ENCODE measurements at regions not wholly inside any gene's neighbourhood (a gene's known extent, or its start where the extent isn't known, plus 50 kb on each side); places are given as distances from the start of the nearest gene placed in this dataset.

- H3K27me3 ChIP-seq (ENCODE audit: control insufficient read depth in 1 of 2, insufficient read depth in 2 of 2, low read length in 2 of 2) = no peaks in the 10 kb centered on the region
- H3K9me3 ChIP-seq (ENCODE audit: low read length) = no peaks in the 10 kb centered on the region
- FAIRE-seq = no peak
- ChIA-PET POLR2A (no interaction called here), CTCF (ENCODE audit: low intra/inter-chr PET ratio, low total read pairs) (no interaction called here)
- 35% methylated on average over 6 of the region's 6 CpGs for WGBS (ENCODE audit: low lambda C conversion rate)
- no peaks in the 10 kb centered on the region for H3K79me2 ChIP-seq (ENCODE audit: insufficient read depth, low read length)
- TF ChIP-seq HNRNPK (IDR thresholded peaks at IDR 0.05; ENCODE audit: low read depth, low read length, poor library complexity, severe bottlenecking) = no peak
- TF ChIP-seq ZNF33A (CRISPR knock-in tag; IDR thresholded peaks at IDR 0.05; ENCODE audit: borderline replicate concordance) = no peak
- no peak for TF ChIP-seq DR1 (CRISPR knock-in tag; IDR thresholded peaks at IDR 0.05)
- no peak for TF ChIP-seq CTCF (CRISPR knock-in tag; IDR thresholded peaks at IDR 0.05)
- no peak for TF ChIP-seq DDIT3 (CRISPR knock-in tag; IDR thresholded peaks at IDR 0.05)
- no peak for TF ChIP-seq HNRNPL (IDR thresholded peaks at IDR 0.05; ENCODE audit: low read depth, low read length)
- TF ChIP-seq ZFP41 (CRISPR knock-in tag; IDR thresholded peaks at IDR 0.05; ENCODE audit: borderline replicate concordance) = no peak
- TF ChIP-seq ZBTB42 (CRISPR knock-in tag; IDR thresholded peaks at IDR 0.05) = no peak
- TF ChIP-seq NR3C1 (CRISPR knock-in tag; IDR thresholded peaks at IDR 0.05) = no peak
- no peak for TF ChIP-seq ZNF616 (CRISPR knock-in tag; IDR thresholded peaks at IDR 0.05; ENCODE audit: low read depth)
- no peak for TF ChIP-seq PLSCR1 (CRISPR knock-in tag; IDR thresholded peaks at IDR 0.05; ENCODE audit: borderline replicate concordance)
- TF ChIP-seq BHLHE40 (IDR thresholded peaks at IDR 0.05; ENCODE audit: low read length) = no peak
- TF ChIP-seq ZNF883 (CRISPR knock-in tag; IDR thresholded peaks at IDR 0.05; ENCODE audit: not compliant biosample characterization) = no peak
- intact Hi-C loops (cut with micrococcal nuclease; ENCODE audit: unreplicated experiment) (no loop called here), in situ Hi-C loops (cut with HindIII; ENCODE audit: extremely low pct_ligation_motif_present, low pct_unique_long_range_greater_than_20kb) (no loop called here)
- no peaks in the 10 kb centered on the region for H4K20me1 ChIP-seq (ENCODE audit: insufficient read depth, low read length)
- H3K4me2 ChIP-seq (ENCODE audit: low read depth, low read length) = no peak overlapping the region
- no peak overlapping the region for H3K4me3 ChIP-seq (replicated peaks in 1 of 3; ENCODE audit: insufficient read depth in 1 of 3, low read depth in 2 of 3, low read length in 3 of 3)
- no peaks in the 10 kb centered on the region for H3K36me3 ChIP-seq (replicated peaks in 1 of 2; ENCODE audit: control insufficient read depth in 1 of 2, insufficient read depth in 2 of 2, low read length in 2 of 2)
- H2AFZ ChIP-seq (ENCODE audit: low read length) = no peak overlapping the region
- H3K9ac ChIP-seq (ENCODE audit: insufficient read depth, low read depth, low read length) = no peak overlapping the region
- no peak for DNase-seq (ENCODE audit: low spot score)
- BruUV-seq (replicated peaks) = no TSS peak
- H3K4me1 ChIP-seq (ENCODE audit: insufficient read depth, low read length) = no peaks in the 10 kb centered on the region
- H3K27ac ChIP-seq (ENCODE audit: extremely low read length, insufficient read depth, low read length) = no peak overlapping the region
- ATAC-seq = no peak
These were observed 52.8 kb upstream of the LYPLAL1 start for GRCh38 chr1:219120624-219121544.

All from HepG2 (cell line).